ENCODE measurements at regions not wholly inside any gene's neighbourhood (a gene's known extent, or its start where the extent isn't known, plus 50 kb on each side); places are given as distances from the start of the nearest gene placed in this dataset.

DNA sequence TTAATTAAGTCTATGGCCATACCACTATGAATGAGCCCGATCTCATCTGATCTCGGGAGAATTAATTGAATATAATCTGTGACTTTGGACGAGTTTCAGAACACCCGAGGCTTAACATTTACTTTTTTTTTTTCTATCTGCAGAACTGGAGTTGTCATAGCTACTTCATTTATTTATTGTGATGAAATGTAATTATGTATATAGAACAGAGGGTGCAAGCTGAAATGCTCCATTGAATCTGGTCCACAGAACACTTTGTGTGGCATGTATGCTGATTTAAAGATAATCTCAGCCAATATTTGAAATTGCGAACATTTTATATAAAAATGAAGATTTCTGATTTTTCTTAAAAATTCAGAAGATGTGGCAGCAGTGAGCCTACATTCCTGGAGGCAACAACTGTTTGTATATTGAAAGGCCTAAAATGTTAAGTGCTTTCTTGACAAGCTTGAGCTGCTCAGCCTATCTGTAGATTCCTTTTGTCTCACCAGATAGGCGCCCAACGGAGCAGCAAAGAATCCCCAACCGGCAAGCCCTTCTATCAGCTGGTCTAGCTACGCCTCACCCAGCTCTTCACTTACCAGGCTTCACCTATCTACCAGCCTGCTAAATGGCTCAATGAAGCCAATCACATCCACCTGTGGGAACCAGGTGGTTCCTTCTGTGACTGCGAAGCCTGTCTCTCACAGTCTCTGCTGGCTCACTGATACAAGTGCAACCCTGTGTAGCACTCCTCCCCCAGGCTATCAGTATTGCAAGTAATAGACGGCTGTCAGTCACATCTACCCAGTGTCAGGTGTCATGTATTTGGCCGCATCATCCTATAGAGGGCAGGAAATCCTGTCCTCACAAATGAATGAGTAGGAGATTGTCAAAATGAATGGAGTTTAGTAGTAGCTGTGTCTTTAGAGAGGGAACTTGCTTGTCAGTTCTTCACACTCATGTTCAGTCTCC, 170.6 kb upstream of the MRPS30 start:
- DNase-seq (ENCODE audit: low spot score): no peak
- Histone ChIP-seq H3K4me1 (ENCODE audit: control insufficient read depth in 1 of 2, low read depth in 2 of 2) (no peaks in the 10 kb centered on the region), H3K9me3 (no peaks in the 10 kb centered on the region), H3K27me3 (replicated peaks; ENCODE audit: insufficient read depth) (no peaks in the 10 kb centered on the region), H3K4me3 (no peak overlapping the region), H3K36me3 (no peaks in the 10 kb centered on the region), H3K27ac (no peak overlapping the region)
- TF ChIP-seq, protein P1, sequence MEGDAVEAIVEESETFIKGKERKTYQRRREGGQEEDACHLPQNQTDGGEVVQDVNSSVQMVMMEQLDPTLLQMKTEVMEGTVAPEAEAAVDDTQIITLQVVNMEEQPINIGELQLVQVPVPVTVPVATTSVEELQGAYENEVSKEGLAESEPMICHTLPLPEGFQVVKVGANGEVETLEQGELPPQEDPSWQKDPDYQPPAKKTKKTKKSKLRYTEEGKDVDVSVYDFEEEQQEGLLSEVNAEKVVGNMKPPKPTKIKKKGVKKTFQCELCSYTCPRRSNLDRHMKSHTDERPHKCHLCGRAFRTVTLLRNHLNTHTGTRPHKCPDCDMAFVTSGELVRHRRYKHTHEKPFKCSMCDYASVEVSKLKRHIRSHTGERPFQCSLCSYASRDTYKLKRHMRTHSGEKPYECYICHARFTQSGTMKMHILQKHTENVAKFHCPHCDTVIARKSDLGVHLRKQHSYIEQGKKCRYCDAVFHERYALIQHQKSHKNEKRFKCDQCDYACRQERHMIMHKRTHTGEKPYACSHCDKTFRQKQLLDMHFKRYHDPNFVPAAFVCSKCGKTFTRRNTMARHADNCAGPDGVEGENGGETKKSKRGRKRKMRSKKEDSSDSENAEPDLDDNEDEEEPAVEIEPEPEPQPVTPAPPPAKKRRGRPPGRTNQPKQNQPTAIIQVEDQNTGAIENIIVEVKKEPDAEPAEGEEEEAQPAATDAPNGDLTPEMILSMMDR (IDR thresholded peaks at IDR 0.05): no peak
- ATAC-seq (ENCODE audit: insufficient number of reproducible peaks, low FRiP score, low read depth): no peak

DNA sequence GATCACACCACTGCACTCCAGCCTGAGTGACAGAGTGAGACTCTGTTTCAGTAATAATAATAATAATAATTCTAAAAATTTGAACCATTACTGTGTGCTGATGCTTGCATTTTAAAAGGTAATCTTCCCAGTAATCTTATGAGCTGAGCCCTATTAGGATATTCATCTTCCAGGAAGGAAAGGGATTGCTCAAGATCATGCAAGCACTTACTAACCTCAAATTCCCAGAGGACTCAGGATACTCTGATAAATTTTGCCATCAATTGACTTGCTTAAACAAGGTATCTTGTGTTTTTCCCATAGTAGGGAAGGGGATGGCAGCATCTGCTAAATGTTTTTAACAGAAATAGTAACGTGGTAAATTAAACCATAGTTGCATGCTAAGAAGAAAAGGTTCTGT, 176.4 kb upstream of the MRPS30 start:
- TF ChIP-seq, protein P1 (IDR thresholded peaks at IDR 0.05): no peak
- ATAC-seq (ENCODE audit: insufficient number of reproducible peaks, low FRiP score, low read depth) (no peak), DNase-seq (ENCODE audit: low spot score) (no peak)
- Histone ChIP-seq H3K27me3 (replicated peaks; ENCODE audit: insufficient read depth) (no peaks in the 10 kb centered on the region), H3K9me3 (no peaks in the 10 kb centered on the region), H3K4me3 (no peak overlapping the region), H3K36me3 (no peaks in the 10 kb centered on the region), H3K4me1 (ENCODE audit: control insufficient read depth in 1 of 2, low read depth in 2 of 2) (no peaks in the 10 kb centered on the region), H3K27ac (no peak overlapping the region)

DNA sequence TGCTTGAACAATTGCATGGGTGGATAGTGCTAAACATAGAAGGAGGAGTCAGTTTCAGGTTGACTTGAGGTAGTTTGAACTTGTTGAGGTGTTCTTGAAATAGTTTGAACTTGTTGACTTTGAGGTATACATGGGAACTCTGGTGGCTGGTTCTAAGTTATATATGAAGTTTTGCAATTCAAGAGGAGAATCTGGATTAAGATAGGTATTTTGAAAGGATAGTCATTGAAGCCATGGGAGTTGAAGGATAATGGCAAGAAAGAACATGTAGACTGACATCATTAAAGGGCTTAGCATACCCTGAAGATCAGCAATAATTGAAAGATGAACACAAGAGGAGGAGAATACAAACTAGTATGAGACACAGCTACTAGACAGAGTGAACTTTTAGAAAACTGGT, 181.9 kb upstream of the MRPS30 start:
- no peak for ATAC-seq (ENCODE audit: insufficient number of reproducible peaks, low FRiP score, low read depth)
- Histone ChIP-seq H3K27ac (no peak overlapping the region), H3K9me3 (no peaks in the 10 kb centered on the region), H3K36me3 (no peaks in the 10 kb centered on the region), H3K27me3 (replicated peaks; ENCODE audit: insufficient read depth) (no peaks in the 10 kb centered on the region), H3K4me1 (ENCODE audit: control insufficient read depth in 1 of 2, low read depth in 2 of 2) (no peaks in the 10 kb centered on the region), H3K4me3 (no peak overlapping the region)
- no peak for DNase-seq (ENCODE audit: low spot score)
- TF ChIP-seq, protein P1 (IDR thresholded peaks at IDR 0.05): no peak

DNA sequence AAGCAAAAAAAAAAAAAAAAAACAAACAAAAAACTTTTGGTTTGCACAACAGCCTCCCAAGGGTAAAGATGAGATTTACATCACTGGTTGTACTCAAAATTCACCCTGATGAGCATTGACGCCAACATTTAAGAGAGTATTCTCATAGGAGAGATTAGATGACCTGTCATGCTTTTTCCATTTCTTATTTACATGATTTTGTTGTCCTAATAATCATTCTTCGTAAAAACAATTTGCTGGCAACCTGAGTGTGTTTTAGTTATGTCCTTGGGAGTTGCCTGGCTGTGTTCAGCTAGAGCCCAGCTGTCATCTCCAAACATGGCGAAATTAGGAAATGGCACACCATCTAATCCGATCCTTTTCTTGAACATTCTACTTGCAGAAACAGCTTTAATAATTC, 186.4 kb upstream of the MRPS30 start:
- Histone ChIP-seq H3K4me1 (ENCODE audit: control insufficient read depth in 1 of 2, low read depth in 2 of 2) (no peaks in the 10 kb centered on the region), H3K27me3 (replicated peaks; ENCODE audit: insufficient read depth) (no peaks in the 10 kb centered on the region), H3K9me3 (no peaks in the 10 kb centered on the region), H3K36me3 (no peaks in the 10 kb centered on the region), H3K4me3 (no peak overlapping the region), H3K27ac (no peak overlapping the region)
- DNase-seq (ENCODE audit: low spot score) (no peak), ATAC-seq (ENCODE audit: insufficient number of reproducible peaks, low FRiP score, low read depth) (no peak)
- TF ChIP-seq, protein P1 (IDR thresholded peaks at IDR 0.05): no peak

DNA sequence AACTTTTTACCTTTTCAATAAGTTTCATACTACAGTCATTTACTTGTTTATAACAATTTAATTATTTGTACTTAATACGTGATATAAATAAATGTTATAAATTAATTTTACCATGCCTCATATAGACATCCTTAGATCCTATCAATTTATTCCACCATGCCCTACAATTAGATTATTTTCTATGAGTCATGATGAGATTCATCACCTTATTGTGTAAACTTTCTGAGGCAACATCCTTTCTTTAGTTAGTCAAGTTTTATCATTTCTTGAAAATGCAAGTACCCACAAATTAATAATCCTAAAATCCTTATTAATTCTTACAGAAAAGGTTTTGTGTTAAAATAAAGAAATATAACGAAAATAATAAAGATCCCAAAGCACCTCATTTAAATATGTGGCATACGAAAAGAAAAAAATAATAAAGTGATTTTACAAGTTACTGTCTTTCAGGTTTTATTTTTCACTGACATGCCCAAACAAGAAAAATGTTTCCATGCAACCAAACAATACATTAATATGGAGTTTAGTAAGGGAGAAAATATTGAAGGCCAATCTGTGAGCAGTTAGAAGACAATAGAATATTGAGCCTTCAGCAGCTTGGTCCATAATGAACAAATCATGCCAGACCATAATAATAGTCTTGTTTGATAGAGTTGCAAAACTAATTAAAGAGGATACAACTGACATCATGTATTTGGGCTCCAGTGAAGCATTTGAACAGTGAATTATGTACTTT, 188.7 kb upstream of the MRPS30 start:
- no peaks in the 10 kb centered on the region for H3K36me3 ChIP-seq
- DNase-seq (ENCODE audit: low spot score): no peak
- H3K27ac ChIP-seq: no peak overlapping the region
- H3K4me3 ChIP-seq: no peak overlapping the region
- TF ChIP-seq, protein P1 (IDR thresholded peaks at IDR 0.05): no peak
- no peaks in the 10 kb centered on the region for H3K27me3 ChIP-seq (replicated peaks; ENCODE audit: insufficient read depth)
- no peaks in the 10 kb centered on the region for H3K4me1 ChIP-seq (ENCODE audit: control insufficient read depth in 1 of 2, low read depth in 2 of 2)
- ATAC-seq (ENCODE audit: insufficient number of reproducible peaks, low FRiP score, low read depth): no peak
- no peaks in the 10 kb centered on the region for H3K9me3 ChIP-seq

Measured in thoracic aorta (tissue), 2 donors.